ENCODE measurements at regions not wholly inside any gene's neighbourhood (a gene's known extent, or its start where the extent isn't known, plus 50 kb on each side); places are given as distances from the start of the nearest gene placed in this dataset.

DNA sequence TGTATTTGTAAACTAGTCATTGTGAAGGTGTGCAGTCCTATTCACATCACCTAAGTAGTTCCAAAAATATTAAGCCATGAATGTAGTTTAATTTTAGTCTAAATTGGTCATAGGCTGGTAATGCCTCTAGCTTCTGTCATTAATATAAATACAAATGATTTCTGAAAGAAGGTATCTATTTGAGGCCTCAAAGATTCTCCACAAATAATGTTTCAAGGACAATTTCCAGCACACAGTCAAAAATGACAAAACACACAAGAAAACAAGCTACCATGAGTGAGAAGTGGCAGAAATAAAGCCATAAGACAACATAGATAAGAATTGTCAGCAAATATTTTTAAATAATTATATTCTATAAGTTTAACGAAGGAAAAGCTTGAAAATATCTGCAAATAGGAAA, 66.7 kb upstream of the PDK4 start:
- DNase-seq, result no peak

- no peak for DNase-seq
Measured at GRCh38 chr7:95660023-95660434, 63.7 kb upstream of the PDK4 start.

DNA sequence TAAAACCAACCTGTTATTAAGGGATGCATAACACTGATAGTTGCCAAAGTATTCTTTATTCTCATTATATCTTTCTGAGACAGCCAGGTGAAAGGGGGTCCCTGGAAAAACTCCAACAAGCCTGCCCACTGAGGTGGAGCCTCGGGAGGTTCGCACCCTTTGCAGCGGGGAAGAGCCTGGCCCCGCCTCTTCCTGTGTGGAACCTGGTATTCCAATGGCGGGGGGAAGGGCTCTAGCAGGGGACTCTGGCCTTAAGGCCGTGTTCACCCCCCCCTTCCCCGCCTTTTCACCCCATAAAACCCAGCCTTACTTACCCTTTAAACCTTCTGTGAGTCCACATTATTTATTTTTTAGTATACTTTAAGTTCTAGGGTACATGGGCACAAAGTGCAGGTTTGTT, 62.4 kb upstream of the PDK4 start:
- no peak for DNase-seq

- no peak for DNase-seq
Measured at GRCh38 chr7:95649546-95649945, 53.2 kb upstream of the PDK4 start.

GRCh38 chr7:95646350-95646749, 50.0 kb upstream of the PDK4 start:
- no peak for DNase-seq
